IMR-90 (cell line): ENCODE measurements at regions not wholly inside any gene's neighbourhood (a gene's known extent, or its start where the extent isn't known, plus 50 kb on each side); places are given as distances from the start of the nearest gene placed in this dataset.

Experiments
- BHLHE40 ChIP-seq: fragments of 150-350 bp; IDR thresholded peaks from 2 replicates; pipeline ENCODE4 v1.6.1; 2016; ENCODE audit warnings: mild to moderate bottlenecking, low read depth, low read length
- CEBPB ChIP-seq: IDR thresholded peaks from 2 replicates; pipeline ENCODE4 v1.6.1; 2012; ENCODE audit warnings: low read depth, low read length, improper control_type of control experiment
- CHD1 ChIP-seq: IDR thresholded peaks from 2 replicates; pipeline ENCODE4 v1.6.1; 2012; ENCODE audit warnings: low read depth, low read length, improper control_type of control experiment
- FOS ChIP-seq: fragments of 150-350 bp; IDR thresholded peaks from 2 replicates; pipeline ENCODE4 v1.6.1; 2016; ENCODE audit warnings: low read depth, low read length
- MAZ ChIP-seq: IDR thresholded peaks from 2 replicates; pipeline ENCODE4 v1.6.1; 2012; ENCODE audit warnings: low read depth, mild to moderate bottlenecking, low read length, improper control_type of control experiment, moderate library complexity, borderline replicate concordance
- MXI1 ChIP-seq: IDR thresholded peaks from 2 replicates; pipeline ENCODE4 v1.6.1; 2012; ENCODE audit warnings: low read depth, mild to moderate bottlenecking, low read length, moderate library complexity, borderline replicate concordance
- POLR2A ChIP-seq: IDR thresholded peaks from 2 replicates; pipeline ENCODE4 v1.6.1; 2012; ENCODE audit warnings: mild to moderate bottlenecking, low read depth, low read length
- RAD21 ChIP-seq: IDR thresholded peaks from 2 replicates; pipeline ENCODE4 v1.6.1; 2012; ENCODE audit warnings: low read length, improper control_type of control experiment
- RCOR1 ChIP-seq: IDR thresholded peaks from 2 replicates; pipeline ENCODE4 v1.6.1; 2012; ENCODE audit warnings: mild to moderate bottlenecking, low read length, improper control_type of control experiment; ENCODE audit not compliant: insufficient replicate concordance
- RFX5 ChIP-seq: IDR thresholded peaks from 2 replicates; pipeline ENCODE4 v1.8.0; 2012; ENCODE audit warnings: low read depth, mild to moderate bottlenecking, low read length, moderate library complexity
- TF ChIP-seq, protein P1 (sequence below): conservative IDR thresholded peaks from 2 replicates; pipeline ENCODE4 v1.5.1; 2012; ENCODE audit warnings: mild to moderate bottlenecking, low read depth, low read length, improper control_type of control experiment
- TF ChIP-seq, protein P2 (sequence below): fragments of 150-350 bp; IDR thresholded peaks from 2 replicates; pipeline ENCODE4 v1.6.1; 2016; ENCODE audit warnings: low read depth, mild to moderate bottlenecking, low read length, moderate library complexity, borderline replicate concordance
- TF ChIP-seq, protein P3 (sequence below): fragments of 150-350 bp; IDR thresholded peaks from 2 replicates; pipeline ENCODE4 v1.6.1; 2017; ENCODE audit warnings: mild to moderate bottlenecking, antibody characterized with exemption, low read length, low read depth

- TF ChIP-seq BHLHE40 (no peak), RAD21 (no peak), POLR2A (no peak), MXI1 (no peak), RFX5 (no peak), CEBPB (no peak), FOS (no peak), MAZ (no peak), RCOR1 (no peak), CHD1 (no peak)
- TF ChIP-seq, protein P1, sequence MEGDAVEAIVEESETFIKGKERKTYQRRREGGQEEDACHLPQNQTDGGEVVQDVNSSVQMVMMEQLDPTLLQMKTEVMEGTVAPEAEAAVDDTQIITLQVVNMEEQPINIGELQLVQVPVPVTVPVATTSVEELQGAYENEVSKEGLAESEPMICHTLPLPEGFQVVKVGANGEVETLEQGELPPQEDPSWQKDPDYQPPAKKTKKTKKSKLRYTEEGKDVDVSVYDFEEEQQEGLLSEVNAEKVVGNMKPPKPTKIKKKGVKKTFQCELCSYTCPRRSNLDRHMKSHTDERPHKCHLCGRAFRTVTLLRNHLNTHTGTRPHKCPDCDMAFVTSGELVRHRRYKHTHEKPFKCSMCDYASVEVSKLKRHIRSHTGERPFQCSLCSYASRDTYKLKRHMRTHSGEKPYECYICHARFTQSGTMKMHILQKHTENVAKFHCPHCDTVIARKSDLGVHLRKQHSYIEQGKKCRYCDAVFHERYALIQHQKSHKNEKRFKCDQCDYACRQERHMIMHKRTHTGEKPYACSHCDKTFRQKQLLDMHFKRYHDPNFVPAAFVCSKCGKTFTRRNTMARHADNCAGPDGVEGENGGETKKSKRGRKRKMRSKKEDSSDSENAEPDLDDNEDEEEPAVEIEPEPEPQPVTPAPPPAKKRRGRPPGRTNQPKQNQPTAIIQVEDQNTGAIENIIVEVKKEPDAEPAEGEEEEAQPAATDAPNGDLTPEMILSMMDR = no peak
- TF ChIP-seq, protein P2, sequence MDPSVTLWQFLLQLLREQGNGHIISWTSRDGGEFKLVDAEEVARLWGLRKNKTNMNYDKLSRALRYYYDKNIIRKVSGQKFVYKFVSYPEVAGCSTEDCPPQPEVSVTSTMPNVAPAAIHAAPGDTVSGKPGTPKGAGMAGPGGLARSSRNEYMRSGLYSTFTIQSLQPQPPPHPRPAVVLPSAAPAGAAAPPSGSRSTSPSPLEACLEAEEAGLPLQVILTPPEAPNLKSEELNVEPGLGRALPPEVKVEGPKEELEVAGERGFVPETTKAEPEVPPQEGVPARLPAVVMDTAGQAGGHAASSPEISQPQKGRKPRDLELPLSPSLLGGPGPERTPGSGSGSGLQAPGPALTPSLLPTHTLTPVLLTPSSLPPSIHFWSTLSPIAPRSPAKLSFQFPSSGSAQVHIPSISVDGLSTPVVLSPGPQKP = no peak
- TF ChIP-seq, protein P3, sequence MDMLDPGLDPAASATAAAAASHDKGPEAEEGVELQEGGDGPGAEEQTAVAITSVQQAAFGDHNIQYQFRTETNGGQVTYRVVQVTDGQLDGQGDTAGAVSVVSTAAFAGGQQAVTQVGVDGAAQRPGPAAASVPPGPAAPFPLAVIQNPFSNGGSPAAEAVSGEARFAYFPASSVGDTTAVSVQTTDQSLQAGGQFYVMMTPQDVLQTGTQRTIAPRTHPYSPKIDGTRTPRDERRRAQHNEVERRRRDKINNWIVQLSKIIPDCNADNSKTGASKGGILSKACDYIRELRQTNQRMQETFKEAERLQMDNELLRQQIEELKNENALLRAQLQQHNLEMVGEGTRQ = no peak
Observed at GRCh38 chr11:123273616-123274015, 78.6 kb upstream of the CLMP start.
